SU-DHL-6 (cell line): ENCODE measurements at regions not wholly inside any gene's neighbourhood (a gene's known extent, or its start where the extent isn't known, plus 50 kb on each side); places are given as distances from the start of the nearest gene placed in this dataset.

ENCODE experiments used
- CTCF ChIP-seq: fragments of 200-600 bp; sonication (generic); IDR thresholded peaks from one replicate; pipeline ENCODE4 v1.5.1; 2017; ENCODE audit warnings: antibody characterized with exemption, mild to moderate bottlenecking, low read length, moderate library complexity; ENCODE audit not compliant: insufficient read depth, poor library complexity, severe bottlenecking
- EZH2phosphoT487 ChIP-seq: fragments of 200-600 bp; sonication (generic), shearing (Covaris generic); conservative IDR thresholded peaks from 2 replicates; pipeline ENCODE4 v1.6.1; 2018; ENCODE audit warnings: mild to moderate bottlenecking, antibody characterized with exemption, low read length, moderate library complexity, mixed read lengths

GRCh38 chrX:97985096-97985495 is 1101.4 kb downstream of the RPA4 start:
- no peak for TF ChIP-seq EZH2phosphoT487
- no peak for TF ChIP-seq CTCF
